GM19438 (cell line): ENCODE measurements at regions not wholly inside any gene's neighbourhood (a gene's known extent, or its start where the extent isn't known, plus 50 kb on each side); places are given as distances from the start of the nearest gene placed in this dataset.

Experiments used
- ATAC-seq: cut with Tn5 transposase; IDR thresholded peaks from one replicate; pipeline ENCODE4 v1.9.1; 2021; ENCODE audit warnings: low read depth; ENCODE audit not compliant: unreplicated experiment

DNA sequence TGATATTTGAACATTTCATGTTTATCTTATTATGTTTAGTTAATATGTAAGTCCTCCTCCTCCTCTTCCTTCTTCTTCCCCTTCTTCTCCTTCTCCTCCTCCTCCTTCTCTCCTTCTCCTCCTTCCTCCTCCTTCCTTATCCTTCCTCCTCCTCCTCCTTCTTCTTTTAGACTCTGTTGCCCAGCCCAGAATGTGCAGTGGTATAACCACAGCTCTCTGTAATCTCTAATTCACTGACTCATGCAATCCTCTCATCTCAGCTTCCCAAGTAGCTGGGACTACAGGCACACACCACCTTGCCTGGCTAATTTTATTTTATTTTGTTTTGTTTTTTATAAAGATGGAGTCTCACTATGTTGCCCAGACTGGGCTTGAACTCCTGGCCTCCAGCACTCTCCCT, 83.4 kb upstream of the ODAD2 start:
- ATAC-seq: no peak

DNA sequence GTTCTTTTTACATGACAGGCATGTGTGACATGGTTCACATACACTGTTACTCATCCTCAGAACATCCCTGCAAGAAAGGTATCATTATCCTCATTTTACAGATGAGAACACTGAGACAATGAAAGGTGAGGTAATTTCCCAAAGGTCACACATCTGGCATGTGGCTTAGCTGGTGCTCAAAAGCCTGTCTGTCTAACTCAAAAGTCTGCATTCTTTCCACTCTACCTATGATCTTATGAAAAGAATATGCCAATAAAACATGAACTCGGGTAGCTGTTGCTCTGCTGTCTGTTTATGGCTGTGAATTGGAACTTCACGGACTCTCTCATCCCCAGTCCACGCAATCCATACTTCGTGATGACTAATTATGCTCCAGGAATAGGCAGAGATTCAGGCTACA, 79.0 kb upstream of the ODAD2 start:
- no peak for ATAC-seq

DNA sequence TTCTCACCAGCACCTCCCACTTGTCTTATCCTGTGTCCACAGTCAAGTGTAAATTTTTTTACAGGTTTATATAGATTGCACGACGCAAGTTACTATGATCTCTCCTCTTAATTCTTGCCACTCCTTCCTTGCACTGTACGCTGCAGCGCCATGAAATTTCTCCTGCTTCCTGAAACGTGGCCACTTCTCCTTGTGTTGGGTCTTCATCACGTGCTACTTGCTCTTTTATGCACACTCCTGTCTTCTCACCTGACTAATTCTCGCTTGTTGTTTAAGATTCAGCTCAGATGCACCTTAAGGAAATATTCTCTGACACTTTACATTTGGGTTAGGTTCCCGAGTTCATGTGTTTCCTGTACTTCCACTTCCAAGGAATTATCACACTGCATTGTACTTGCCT, 76.5 kb upstream of the ODAD2 start:
- no peak for ATAC-seq

DNA sequence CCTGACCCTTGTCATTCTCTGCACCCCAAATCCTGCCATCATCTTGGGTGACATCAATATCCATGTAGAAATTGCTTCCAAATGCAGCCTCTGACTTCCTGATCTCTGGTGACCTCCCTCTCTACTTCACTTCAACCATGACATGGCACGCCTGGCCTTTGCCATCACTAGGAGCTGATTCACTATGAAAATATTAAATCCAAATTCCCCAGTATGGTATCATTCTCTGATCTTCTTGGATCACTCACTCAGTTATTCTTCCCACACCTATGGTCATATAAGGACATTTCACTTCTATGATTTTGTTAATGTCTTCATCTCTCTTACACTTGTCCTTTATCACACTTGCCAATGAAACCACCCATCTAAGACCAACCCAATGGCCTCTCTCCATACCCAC, 73.7 kb upstream of the ODAD2 start:
- no peak for ATAC-seq

DNA sequence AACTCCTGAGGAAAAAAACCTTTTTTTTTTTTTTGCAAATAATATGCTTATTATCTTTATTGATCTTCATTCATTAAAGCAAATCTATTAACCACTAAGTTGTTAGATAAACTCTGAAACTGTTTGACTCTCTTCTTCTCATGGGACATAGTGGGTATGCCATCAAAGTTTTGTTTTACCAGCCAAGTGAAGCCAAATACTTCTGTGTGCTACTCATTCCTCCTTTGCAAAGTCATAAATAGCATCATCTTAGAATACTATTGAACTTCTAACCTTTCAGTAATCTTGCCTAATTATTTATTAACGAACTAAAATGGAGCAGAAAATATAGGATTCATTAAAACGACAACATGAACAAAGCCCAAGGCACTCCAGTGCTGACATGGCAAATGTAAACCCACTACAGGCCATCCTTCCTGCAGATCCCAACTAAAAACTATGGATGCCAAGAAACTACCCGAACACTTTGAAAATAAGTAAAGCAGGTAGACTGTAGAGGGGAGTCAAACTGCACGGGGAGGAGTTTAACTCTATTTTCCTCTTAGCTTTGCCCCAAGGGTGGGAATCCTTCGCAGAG, 61.2 kb upstream of the ODAD2 start:
- no peak for ATAC-seq

DNA sequence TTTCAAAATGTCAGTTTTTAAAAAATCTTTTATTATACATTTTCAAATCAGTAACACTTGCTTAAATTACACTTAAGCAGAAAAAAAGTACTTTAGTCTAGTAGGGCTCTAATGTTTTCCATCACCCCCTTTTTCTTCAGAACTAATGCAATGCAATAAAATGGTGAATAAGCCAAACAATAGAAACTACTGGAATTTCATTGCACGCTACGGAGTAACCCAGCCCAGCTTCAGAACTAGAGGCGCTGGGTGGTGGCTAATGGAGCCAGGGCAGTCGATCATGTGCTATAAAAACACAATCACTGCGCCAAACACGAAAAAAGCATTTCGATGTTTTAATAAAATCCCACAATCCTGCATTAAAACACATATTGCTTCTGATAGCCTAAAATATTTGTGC, 59.9 kb upstream of the ODAD2 start:
- ATAC-seq: no peak

DNA sequence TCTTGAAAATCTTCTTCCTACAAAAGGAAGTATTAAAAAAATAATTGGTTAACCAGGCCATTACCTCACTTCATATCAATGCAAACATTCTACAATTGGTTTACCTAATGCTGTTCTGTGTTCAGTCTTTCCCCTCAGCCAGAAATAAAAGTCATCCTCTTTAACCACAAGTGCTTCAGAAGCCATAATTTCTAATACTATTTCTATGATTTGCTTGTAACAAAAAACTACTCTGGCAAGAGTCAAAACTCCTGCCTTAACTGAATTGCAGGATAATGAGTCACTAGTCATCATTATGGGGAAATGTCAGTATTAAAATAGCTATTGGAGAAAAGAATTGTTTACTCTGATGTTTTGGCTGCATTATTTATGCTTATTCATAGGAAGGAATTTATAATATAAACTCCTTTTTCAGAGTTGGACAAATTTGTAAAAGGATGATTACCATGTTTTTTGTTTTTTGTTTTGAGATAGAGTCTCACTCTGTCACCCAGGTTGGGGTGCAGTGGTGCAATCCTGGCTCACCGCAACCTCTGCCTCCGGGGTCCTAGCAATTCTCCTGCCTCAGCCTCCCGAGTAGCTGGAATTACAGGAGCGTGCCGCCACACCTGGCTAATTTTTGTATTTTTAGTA, 55.5 kb upstream of the ODAD2 start:
- ATAC-seq: no peak

DNA sequence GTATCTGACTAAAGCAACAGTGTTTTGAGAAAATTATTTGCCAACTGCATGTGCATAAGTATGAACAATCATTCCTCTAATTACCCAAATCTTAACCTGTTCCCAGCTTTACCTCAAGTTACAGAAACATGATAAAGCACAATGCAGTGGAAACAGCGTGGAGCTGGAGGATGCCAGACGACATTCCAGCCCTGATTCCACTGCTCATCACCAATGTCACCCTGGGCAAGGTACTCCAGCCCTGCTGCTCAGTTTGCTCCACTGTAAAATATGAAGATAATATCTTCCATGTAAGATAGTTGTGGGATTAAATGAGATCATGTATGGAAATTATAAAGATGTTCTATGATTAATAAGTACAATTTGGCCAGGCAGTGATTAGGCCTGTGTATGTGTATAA, 50.4 kb upstream of the ODAD2 start:
- ATAC-seq: no peak
